Astrocyte (in vitro differentiated cells and primary cell): ENCODE measurements at regions not wholly inside any gene's neighbourhood (a gene's known extent, or its start where the extent isn't known, plus 50 kb on each side); places are given as distances from the start of the nearest gene placed in this dataset.

Experiments used
- EZH2 ChIP-seq: IDR thresholded peaks from 2 replicates; pipeline ENCODE4 v1.6.1; 2012; ENCODE audit warnings: mild to moderate bottlenecking, low read length, inconsistent platforms; ENCODE audit not compliant: insufficient read depth
- TF ChIP-seq, protein P1 (sequence below): IDR thresholded peaks from 2 replicates; pipeline ENCODE4 v1.5.1; 2011; ENCODE audit warnings: low read depth, mild to moderate bottlenecking, inconsistent platforms, low read length, moderate library complexity; ENCODE audit not compliant: insufficient read depth

DNA sequence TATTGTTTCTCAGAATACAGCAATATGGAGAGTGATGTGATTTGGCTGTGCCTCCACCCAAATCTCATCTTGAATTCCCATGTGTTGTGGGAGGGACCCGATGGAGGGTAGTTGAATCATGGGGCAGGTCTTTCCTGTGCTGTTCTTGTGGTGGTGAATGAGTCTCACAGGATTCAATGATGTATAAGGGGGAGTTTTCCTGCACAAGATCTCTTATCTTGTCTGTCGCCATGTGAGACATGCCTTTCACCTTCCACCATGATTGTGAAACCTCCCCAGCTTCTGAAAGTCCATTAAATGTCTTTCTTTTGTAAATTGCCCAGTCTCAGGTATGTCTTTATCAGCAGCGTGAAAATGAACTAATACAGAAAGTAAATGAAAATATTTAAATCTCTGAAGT is 234.8 kb upstream of the TENT5A start:
- TF ChIP-seq, protein P1, sequence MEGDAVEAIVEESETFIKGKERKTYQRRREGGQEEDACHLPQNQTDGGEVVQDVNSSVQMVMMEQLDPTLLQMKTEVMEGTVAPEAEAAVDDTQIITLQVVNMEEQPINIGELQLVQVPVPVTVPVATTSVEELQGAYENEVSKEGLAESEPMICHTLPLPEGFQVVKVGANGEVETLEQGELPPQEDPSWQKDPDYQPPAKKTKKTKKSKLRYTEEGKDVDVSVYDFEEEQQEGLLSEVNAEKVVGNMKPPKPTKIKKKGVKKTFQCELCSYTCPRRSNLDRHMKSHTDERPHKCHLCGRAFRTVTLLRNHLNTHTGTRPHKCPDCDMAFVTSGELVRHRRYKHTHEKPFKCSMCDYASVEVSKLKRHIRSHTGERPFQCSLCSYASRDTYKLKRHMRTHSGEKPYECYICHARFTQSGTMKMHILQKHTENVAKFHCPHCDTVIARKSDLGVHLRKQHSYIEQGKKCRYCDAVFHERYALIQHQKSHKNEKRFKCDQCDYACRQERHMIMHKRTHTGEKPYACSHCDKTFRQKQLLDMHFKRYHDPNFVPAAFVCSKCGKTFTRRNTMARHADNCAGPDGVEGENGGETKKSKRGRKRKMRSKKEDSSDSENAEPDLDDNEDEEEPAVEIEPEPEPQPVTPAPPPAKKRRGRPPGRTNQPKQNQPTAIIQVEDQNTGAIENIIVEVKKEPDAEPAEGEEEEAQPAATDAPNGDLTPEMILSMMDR = no peak
- TF ChIP-seq EZH2 = no peak
